HFF-Myc (cell line): ENCODE measurements at regions not wholly inside any gene's neighbourhood (a gene's known extent, or its start where the extent isn't known, plus 50 kb on each side); places are given as distances from the start of the nearest gene placed in this dataset.

ENCODE experiments used
- DNase-seq: peaks from one replicate; pipeline ENCODE4 v3.0.0-alpha.2; 2011; ENCODE audit warnings: low read depth; ENCODE audit errors: extremely low read depth
- H3K4me3 ChIP-seq: replicated peaks from 2 replicates; pipeline ENCODE4 v1.5.1; 2011; ENCODE audit warnings: low read depth, mild to moderate bottlenecking, control low read depth, low read length
- CTCF ChIP-seq: IDR thresholded peaks from 2 replicates; pipeline ENCODE4 v1.5.1; 2012; ENCODE audit warnings: mild to moderate bottlenecking, low read depth, low read length, control low read depth; ENCODE audit errors: missing control alignments

GRCh38 chr4:18566970-18567799 lies 545.6 kb upstream of the LCORL start:
- no peak for DNase-seq
- H3K4me3 ChIP-seq = no peak overlapping the region
- TF ChIP-seq CTCF = no peak

GRCh38 chr4:18559492-18559891 lies 537.9 kb upstream of the LCORL start:
- TF ChIP-seq CTCF = no peak
- DNase-seq = no peak
- H3K4me3 ChIP-seq = no peak overlapping the region

GRCh38 chr4:18556402-18556801 lies 534.8 kb upstream of the LCORL start:
- no peak for DNase-seq
- no peak overlapping the region for H3K4me3 ChIP-seq
- no peak for TF ChIP-seq CTCF

DNA sequence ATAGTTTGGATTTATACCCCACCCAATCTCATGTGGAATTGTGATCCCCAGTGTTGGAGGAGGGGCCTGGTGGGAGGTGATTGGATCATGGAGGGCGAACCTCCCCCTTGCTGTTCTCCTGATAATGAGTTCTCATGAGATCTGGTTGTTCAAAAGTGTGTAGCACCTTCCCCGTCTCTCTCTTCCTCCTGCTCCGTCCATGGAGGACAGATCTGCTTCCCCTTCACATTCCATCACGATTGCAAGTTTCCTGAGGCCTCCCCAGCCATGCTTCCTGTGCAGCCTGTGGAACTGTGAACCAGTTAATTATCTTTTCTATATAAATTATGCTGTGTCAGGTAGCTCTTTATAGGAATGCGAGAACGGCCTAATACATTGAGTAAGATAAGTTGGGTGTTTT lies 518.8 kb upstream of the LCORL start:
- no peak for TF ChIP-seq CTCF
- H3K4me3 ChIP-seq = no peak overlapping the region
- no peak for DNase-seq

GRCh38 chr4:18538121-18538520 lies 516.6 kb upstream of the LCORL start:
- no peak for TF ChIP-seq CTCF
- DNase-seq = no peak
- no peak overlapping the region for H3K4me3 ChIP-seq

GRCh38 chr4:18536428-18536827 lies 514.9 kb upstream of the LCORL start:
- TF ChIP-seq CTCF = no peak

DNA sequence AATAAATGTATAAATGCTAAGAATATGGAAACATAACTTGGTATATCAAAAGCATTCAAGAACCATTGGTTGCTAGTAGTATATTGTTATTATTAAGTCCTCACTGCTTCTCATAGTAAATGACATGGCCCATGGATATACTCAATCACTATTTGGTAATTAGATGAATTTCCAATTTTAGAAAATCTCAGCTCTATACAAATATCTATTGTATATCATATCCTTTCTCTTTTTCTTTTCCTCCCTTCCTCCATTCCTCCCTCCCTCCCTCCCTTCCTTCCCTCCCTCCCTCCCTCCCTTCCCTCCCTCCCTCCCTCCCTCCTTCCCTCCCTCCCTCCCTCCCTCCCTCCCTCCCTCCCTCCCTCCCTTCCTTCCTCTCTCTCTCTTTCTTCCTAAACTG lies 514.4 kb upstream of the LCORL start:
- DNase-seq = no peak
- TF ChIP-seq CTCF = no peak
- no peak overlapping the region for H3K4me3 ChIP-seq

More at GRCh38 chr4:18536428-18536827, 514.9 kb upstream of the LCORL start:
- no peak overlapping the region for H3K4me3 ChIP-seq
- DNase-seq = no peak
